AG04449 (cell line): ENCODE measurements at regions not wholly inside any gene's neighbourhood (a gene's known extent, or its start where the extent isn't known, plus 50 kb on each side); places are given as distances from the start of the nearest gene placed in this dataset.

ENCODE experiments used
- CTCF ChIA-PET: fragments of 350-600 bp; formaldehyde crosslinking; extraction: SDS; loops from one replicate; lab custom pipeline; 2021; ENCODE audit warnings: antibody characterized with exemption; lab: Yijun Ruan, JAX
- POLR2A ChIA-PET: fragments of 400-600, 350-600 bp; formaldehyde crosslinking; extraction: SDS; loops from one replicate; lab custom pipeline; 2020; ENCODE audit warnings: antibody characterized with exemption, inconsistent platforms; lab: Yijun Ruan, JAX
- DNase-seq: peaks from one replicate; pipeline ENCODE4 v3.0.0-alpha.2; 2010; ENCODE audit warnings: low read depth, low spot score
- H3K4me3 ChIP-seq: 2 replicates; pipeline ENCODE4 v1.5.1; 2011; ENCODE audit warnings: low read depth, mild to moderate bottlenecking, control low read depth, low read length
- CTCF ChIP-seq: IDR thresholded peaks from one replicate; pipeline ENCODE4 v1.5.1; 2011; ENCODE audit warnings: mild to moderate bottlenecking, moderate library complexity, low read length, control low read depth, inconsistent platforms; ENCODE audit not compliant: insufficient read depth; ENCODE audit errors: missing control alignments

- ChIA-PET CTCF (no interaction called here), POLR2A (no interaction called here)
- no peak overlapping the region for H3K4me3 ChIP-seq
- no peak for TF ChIP-seq CTCF
- no peak for DNase-seq
These were observed 194.8 kb downstream of the BUD13 start for GRCh38 chr11:116577956-116578355.

- ChIA-PET CTCF (no interaction called here), POLR2A (no interaction called here)
- DNase-seq: no peak
- no peak overlapping the region for H3K4me3 ChIP-seq
- no peak for TF ChIP-seq CTCF
These were observed 195.5 kb downstream of the BUD13 start for GRCh38 chr11:116577273-116577672.

GRCh38 chr11:116576526-116576925 is 196.3 kb downstream of the BUD13 start:
- no peak for DNase-seq
- TF ChIP-seq CTCF: no peak
- H3K4me3 ChIP-seq: no peak overlapping the region
- ChIA-PET CTCF (no interaction called here), POLR2A (no interaction called here)

- TF ChIP-seq CTCF: no peak
- DNase-seq: no peak
- CTCF ChIA-PET: no interaction called here
These were observed 205.0 kb downstream of the BUD13 start for GRCh38 chr11:116567721-116568242.

GRCh38 chr11:116563712-116564047 is 209.1 kb downstream of the BUD13 start:
- ChIA-PET CTCF (no interaction called here), POLR2A (no interaction called here)
- no peak for DNase-seq
- H3K4me3 ChIP-seq: no peak overlapping the region
- no peak for TF ChIP-seq CTCF

More at GRCh38 chr11:116567721-116568242, 205.0 kb downstream of the BUD13 start:
- H3K4me3 ChIP-seq: no peak overlapping the region
- POLR2A ChIA-PET: no interaction called here

- CTCF ChIA-PET: interaction anchor here (0.7 kb wide), 1 partner anchor 129 kb away, joined by 3 read pairs; no protein-coding TSS in a partner anchor
- no peak for TF ChIP-seq CTCF
- POLR2A ChIA-PET: no interaction called here
- DNase-seq: no peak
- H3K4me3 ChIP-seq: no peak overlapping the region
These were observed 209.6 kb downstream of the BUD13 start for GRCh38 chr11:116563028-116563711.
